SK-N-SH (cell line): ENCODE measurements at regions not wholly inside any gene's neighbourhood (a gene's known extent, or its start where the extent isn't known, plus 50 kb on each side); places are given as distances from the start of the nearest gene placed in this dataset.

ENCODE experiments used
- CTCF ChIA-PET: fragments of 300-600, 350-600 bp; formaldehyde crosslinking; extraction: SDS; loops from one replicate; lab custom pipeline; 2021; lab: Yijun Ruan, JAX
- POLR2A ChIA-PET: fragments of 350-600 bp; sonication (Branson Sonifier 250); formaldehyde crosslinking; extraction: SDS; loops from one replicate; lab custom pipeline; 2020; ENCODE audit warnings: antibody characterized with exemption, inconsistent platforms; lab: Yijun Ruan, JAX
- DNase-seq: peaks from one replicate; pipeline ENCODE4 v3.0.0; 2012
- H2AFZ ChIP-seq: fragments of 200-600 bp; sonication (generic); 2 replicates; pipeline ENCODE4 v1.8.1; 2016; ENCODE audit warnings: antibody characterized with exemption, mild to moderate bottlenecking, low read depth
- H3F3A ChIP-seq: fragments of 200-600 bp; sonication (generic); replicated peaks from 2 replicates; pipeline ENCODE3; 2016; ENCODE audit warnings: antibody characterized with exemption, mild to moderate bottlenecking; ENCODE audit not compliant: insufficient read depth
- H3K27ac ChIP-seq, 2 experiments: fragments of 200-500 bp in 1 of 2; fragments of 200-600 bp in 1 of 2; sonication (Bioruptor generic) in 1 of 2; sonication (generic), shearing (Covaris generic) in 1 of 2; 2 replicates each; pipeline versions ENCODE4 v1.5.1 to v1.6.1; 2014 to 2016; ENCODE audit warnings: low read depth in 2 of 2, inconsistent platforms in 1 of 2, low read length in 1 of 2, mild to moderate bottlenecking in 1 of 2, mixed read lengths in 1 of 2
- H3K27me3 ChIP-seq: fragments of 200-600 bp; sonication (generic), shearing (Covaris generic); 2 replicates; pipeline ENCODE4 v1.6.1; 2016; ENCODE audit warnings: mixed run types; ENCODE audit not compliant: insufficient read depth
- H3K36me3 ChIP-seq, 2 experiments: fragments of 200-500 bp in 1 of 2; fragments of 200-600 bp in 1 of 2; sonication (Bioruptor generic) in 1 of 2; sonication (generic) in 1 of 2; replicated peaks in 1 of 2; 2 replicates each; pipeline versions ENCODE3 to v1.5.1; 2014 to 2016; ENCODE audit warnings: low read length in 1 of 2, mild to moderate bottlenecking in 1 of 2; ENCODE audit not compliant: insufficient read depth in 2 of 2, control insufficient read depth in 1 of 2
- H3K4me1 ChIP-seq, 2 experiments: fragments of 200-500 bp in 1 of 2; fragments of 200-600 bp in 1 of 2; sonication (Bioruptor generic) in 1 of 2; sonication (generic), shearing (Covaris generic) in 1 of 2; 2 replicates each; pipeline versions ENCODE4 v1.5.1 to v1.6.1; 2014 to 2016; ENCODE audit warnings: low read depth in 1 of 2, low read length in 1 of 2, mixed run types in 1 of 2; ENCODE audit not compliant: insufficient read depth in 2 of 2, control insufficient read depth in 1 of 2
- H3K4me2 ChIP-seq: fragments of 200-600 bp; sonication (generic), shearing (Covaris generic); 2 replicates; pipeline ENCODE4 v1.6.1; 2017; ENCODE audit warnings: mixed run types
- H3K4me3 ChIP-seq, 2 experiments: fragments of 200-500 bp in 1 of 2; fragments of 200-600 bp in 1 of 2; sonication (Bioruptor generic) in 1 of 2; sonication (generic), shearing (Covaris generic) in 1 of 2; 2 replicates each; pipeline versions ENCODE4 v1.5.1 to v1.8.1; 2014 to 2016; ENCODE audit warnings: low read depth in 2 of 2, inconsistent platforms in 1 of 2, low read length in 1 of 2, mild to moderate bottlenecking in 1 of 2, mixed read lengths in 1 of 2, moderate library complexity in 1 of 2
- H3K79me2 ChIP-seq: fragments of 200-600 bp; sonication (generic); 2 replicates; pipeline ENCODE4 v1.8.1; 2017; ENCODE audit warnings: mild to moderate bottlenecking; ENCODE audit not compliant: insufficient read depth
- H3K9ac ChIP-seq: fragments of 200-600 bp; sonication (generic); 2 replicates; pipeline ENCODE4 v1.6.1; 2017; ENCODE audit warnings: mixed run types
- H3K9me2 ChIP-seq: fragments of 200-600 bp; sonication (generic); 2 replicates; pipeline ENCODE4 v1.6.1; 2017; ENCODE audit warnings: mixed run types
- H3K9me3 ChIP-seq: fragments of 200-600 bp; sonication (generic); 2 replicates; pipeline ENCODE4 v1.6.1; 2017; ENCODE audit warnings: mixed run types, mild to moderate bottlenecking, moderate library complexity
- H4K20me1 ChIP-seq: fragments of 200-600 bp; sonication (generic); 2 replicates; pipeline ENCODE4 v1.6.1; 2017; ENCODE audit warnings: mild to moderate bottlenecking, mixed run types; ENCODE audit not compliant: insufficient read depth
- EP300 ChIP-seq, 2 experiments: IDR thresholded peaks; 2 replicates each; pipeline versions ENCODE4 v1.4.0 to v1.6.1; 2012; ENCODE audit warnings: borderline replicate concordance in 1 of 2, low read depth in 1 of 2, low read length in 1 of 2
- FOSL2 ChIP-seq: IDR thresholded peaks from 2 replicates; pipeline ENCODE4 v1.4.0; 2012; ENCODE audit warnings: low read depth, mild to moderate bottlenecking, moderate library complexity, borderline replicate concordance
- FOXJ3 ChIP-seq: sonication (generic); formaldehyde crosslinking; IDR thresholded peaks from 2 replicates; pipeline ENCODE4 v1.5.1; 2020; ENCODE audit warnings: mild to moderate bottlenecking, missing genetic modification reagents
- GABPA ChIP-seq: IDR thresholded peaks from 2 replicates; pipeline ENCODE4 v1.4.0; 2012; ENCODE audit warnings: low read depth, mild to moderate bottlenecking
- GATA2 ChIP-seq: sonication (generic); formaldehyde crosslinking; IDR thresholded peaks from 2 replicates; pipeline ENCODE4 v1.5.0; 2020; ENCODE audit warnings: mild to moderate bottlenecking, missing genetic modification reagents
- IRF3 ChIP-seq: fragments of 150-350 bp; IDR thresholded peaks from 2 replicates; pipeline ENCODE4 v1.6.1; 2016; ENCODE audit warnings: mild to moderate bottlenecking, low read depth, low read length
- MXI1 ChIP-seq: IDR thresholded peaks from 2 replicates; pipeline ENCODE4 v1.6.1; 2012; ENCODE audit warnings: mild to moderate bottlenecking, low read depth, low read length, improper control_type of control experiment
- NFIC ChIP-seq: IDR thresholded peaks from 2 replicates; pipeline ENCODE4 v1.4.0; 2012; ENCODE audit warnings: borderline replicate concordance
- POLR2AphosphoS5 ChIP-seq: IDR thresholded peaks from 2 replicates; pipeline ENCODE4 v1.6.1; 2012; ENCODE audit warnings: low read depth, low read length
- RFX5 ChIP-seq: IDR thresholded peaks from 2 replicates; pipeline ENCODE4 v1.6.1; 2012; ENCODE audit warnings: mild to moderate bottlenecking, improper control_type of control experiment, low read length
- SIN3A ChIP-seq: IDR thresholded peaks from 2 replicates; pipeline ENCODE4 v1.6.1; 2012; ENCODE audit warnings: low read depth, mild to moderate bottlenecking, low read length, moderate library complexity, borderline replicate concordance
- TAF1 ChIP-seq: IDR thresholded peaks from 2 replicates; pipeline ENCODE4 v1.6.1; 2012; ENCODE audit warnings: low read depth, mild to moderate bottlenecking, low read length, moderate library complexity, borderline replicate concordance
- USF1 ChIP-seq: IDR thresholded peaks from 2 replicates; pipeline ENCODE4 v1.4.0; 2012; ENCODE audit warnings: low read depth, borderline replicate concordance
- USF2 ChIP-seq: fragments of 150-350 bp; IDR thresholded peaks from 2 replicates; pipeline ENCODE4 v1.6.1; 2017; ENCODE audit warnings: antibody characterized with exemption, low read length, low read depth, borderline replicate concordance
- YY1 ChIP-seq: IDR thresholded peaks from 2 replicates; pipeline ENCODE4 v1.4.0; 2012; ENCODE audit warnings: low read depth, mild to moderate bottlenecking
- WGBS: methylation state at CpG from one replicate; pipeline ENCODE4 v1.1.6; 2017; ENCODE audit warnings: low lambda C conversion rate; 5-methylcytosine and 5-hydroxymethylcytosine counted together
- TF ChIP-seq, protein P1 (sequence below): IDR thresholded peaks from 2 replicates; pipeline ENCODE4 v1.4.0; 2012; ENCODE audit warnings: low read depth
- TF ChIP-seq, protein P2 (sequence below): IDR thresholded peaks from 2 replicates; pipeline ENCODE4 v1.4.0; 2012; ENCODE audit warnings: low read depth, borderline replicate concordance

DNA sequence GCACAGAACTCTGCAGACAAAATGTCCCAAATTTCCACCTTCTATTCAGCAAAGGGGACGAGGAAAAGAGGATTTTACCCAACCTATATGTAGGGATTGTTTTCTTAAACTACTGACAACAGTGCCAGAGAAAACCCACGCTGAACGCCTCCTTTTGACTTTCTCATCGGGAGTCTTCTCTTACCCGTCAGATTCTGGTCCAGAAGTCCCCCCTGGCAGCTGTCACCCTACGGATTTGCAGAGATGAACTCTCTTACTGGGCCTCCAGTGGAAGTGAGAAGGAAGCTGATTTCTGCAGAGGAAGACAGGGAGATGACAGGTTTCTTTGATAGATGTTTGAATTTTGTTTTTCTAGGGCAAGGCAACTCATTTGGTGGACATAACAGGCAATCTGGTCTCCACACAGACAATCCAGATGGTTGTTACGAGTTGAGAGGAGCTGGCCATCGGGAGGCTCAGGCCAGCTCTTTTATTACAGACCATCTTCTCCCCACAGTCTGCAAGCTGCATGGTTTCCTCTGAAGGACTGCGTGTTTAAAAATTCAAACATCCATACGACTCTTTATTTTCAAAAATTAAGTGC lies 804.3 kb downstream of the RNF144A start:
- Histone ChIP-seq H3K36me3 (no peaks in the 10 kb centered on the region), H3K4me1 (no peaks in the 10 kb centered on the region), H4K20me1 (no peaks in the 10 kb centered on the region), H3K9me3 (no peaks in the 10 kb centered on the region), H2AFZ (no peak overlapping the region), H3K79me2 (no peaks in the 10 kb centered on the region), H3K9ac (no peak overlapping the region), H3K4me2 (no peak overlapping the region), H3F3A (no peaks in the 10 kb centered on the region), H3K27ac (no peak overlapping the region), H3K9me2 (no peaks in the 10 kb centered on the region), H3K27me3 (no peaks in the 10 kb centered on the region), H3K4me3 (no peak overlapping the region)
- ChIA-PET CTCF (interaction anchor here (1.1 to 1.4 kb wide), 2 partner anchors 25 to 28 kb away, joined by 3 read pairs; no protein-coding TSS in a partner anchor), POLR2A (no interaction called here)
- DNase-seq = no peak
- TF ChIP-seq RFX5 (no peak), USF1 (no peak), YY1 (no peak), FOXJ3 (no peak), SIN3A (no peak), GABPA (no peak), NFIC (no peak)
- TF ChIP-seq, protein P1, sequence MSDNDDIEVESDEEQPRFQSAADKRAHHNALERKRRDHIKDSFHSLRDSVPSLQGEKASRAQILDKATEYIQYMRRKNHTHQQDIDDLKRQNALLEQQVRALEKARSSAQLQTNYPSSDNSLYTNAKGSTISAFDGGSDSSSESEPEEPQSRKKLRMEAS = no peak
- 82% methylated on average over 10 of the region's 10 CpGs for WGBS

GRCh38 chr2:7722212-7722910 lies 805.1 kb downstream of the RNF144A start:
- WGBS = 80% methylated on average over 13 of the region's 13 CpGs
- Histone ChIP-seq H3F3A (no peaks in the 10 kb centered on the region), H3K27me3 (no peaks in the 10 kb centered on the region), H4K20me1 (no peaks in the 10 kb centered on the region), H2AFZ (no peak overlapping the region), H3K4me1 (no peaks in the 10 kb centered on the region), H3K9me2 (no peaks in the 10 kb centered on the region), H3K4me3 (no peak overlapping the region), H3K9me3 (no peaks in the 10 kb centered on the region), H3K27ac (no peak overlapping the region), H3K9ac (no peak overlapping the region), H3K36me3 (no peaks in the 10 kb centered on the region), H3K4me2 (no peak overlapping the region), H3K79me2 (no peaks in the 10 kb centered on the region)
- DNase-seq = no peak
- TF ChIP-seq EP300 (IDR thresholded peaks at IDR 0.05; ENCODE audit: borderline replicate concordance in 1 of 2, low read depth in 1 of 2, low read length in 1 of 2) (no peak), TAF1 (no peak), USF2 (no peak), FOSL2 (no peak), NFIC (no peak), IRF3 (no peak), YY1 (no peak), FOXJ3 (no peak), MXI1 (no peak), POLR2AphosphoS5 (no peak), GATA2 (CRISPR knock-in tag) (no peak)
- TF ChIP-seq, protein P1 = no peak
- TF ChIP-seq, protein P2, sequence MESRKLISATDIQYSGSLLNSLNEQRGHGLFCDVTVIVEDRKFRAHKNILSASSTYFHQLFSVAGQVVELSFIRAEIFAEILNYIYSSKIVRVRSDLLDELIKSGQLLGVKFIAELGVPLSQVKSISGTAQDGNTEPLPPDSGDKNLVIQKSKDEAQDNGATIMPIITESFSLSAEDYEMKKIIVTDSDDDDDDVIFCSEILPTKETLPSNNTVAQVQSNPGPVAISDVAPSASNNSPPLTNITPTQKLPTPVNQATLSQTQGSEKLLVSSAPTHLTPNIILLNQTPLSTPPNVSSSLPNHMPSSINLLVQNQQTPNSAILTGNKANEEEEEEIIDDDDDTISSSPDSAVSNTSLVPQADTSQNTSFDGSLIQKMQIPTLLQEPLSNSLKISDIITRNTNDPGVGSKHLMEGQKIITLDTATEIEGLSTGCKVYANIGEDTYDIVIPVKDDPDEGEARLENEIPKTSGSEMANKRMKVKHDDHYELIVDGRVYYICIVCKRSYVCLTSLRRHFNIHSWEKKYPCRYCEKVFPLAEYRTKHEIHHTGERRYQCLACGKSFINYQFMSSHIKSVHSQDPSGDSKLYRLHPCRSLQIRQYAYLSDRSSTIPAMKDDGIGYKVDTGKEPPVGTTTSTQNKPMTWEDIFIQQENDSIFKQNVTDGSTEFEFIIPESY = no peak
- CTCF ChIA-PET = interaction anchor here (1.1 to 1.4 kb wide), 3 partner anchors 13 to 28 kb away, joined by 3 read pairs; no protein-coding TSS in a partner anchor
- POLR2A ChIA-PET = no interaction called here
